Mucosa of gallbladder (tissue), 1 donor: ENCODE measurements at regions not wholly inside any gene's neighbourhood (a gene's known extent, or its start where the extent isn't known, plus 50 kb on each side); places are given as distances from the start of the nearest gene placed in this dataset.
"Not testable (repeated sequence)": the region's sequence is repeated elsewhere in the genome, so short reads cannot be mapped to it uniquely, and the experiment has no call there.

ENCODE experiments used
- DNase-seq: peaks from one replicate; pipeline ENCODE4 v3.0.0-alpha.2; 2020; ENCODE audit warnings: low spot score
- donor health status: DM: no; HTN: no; CAD: no.

DNA sequence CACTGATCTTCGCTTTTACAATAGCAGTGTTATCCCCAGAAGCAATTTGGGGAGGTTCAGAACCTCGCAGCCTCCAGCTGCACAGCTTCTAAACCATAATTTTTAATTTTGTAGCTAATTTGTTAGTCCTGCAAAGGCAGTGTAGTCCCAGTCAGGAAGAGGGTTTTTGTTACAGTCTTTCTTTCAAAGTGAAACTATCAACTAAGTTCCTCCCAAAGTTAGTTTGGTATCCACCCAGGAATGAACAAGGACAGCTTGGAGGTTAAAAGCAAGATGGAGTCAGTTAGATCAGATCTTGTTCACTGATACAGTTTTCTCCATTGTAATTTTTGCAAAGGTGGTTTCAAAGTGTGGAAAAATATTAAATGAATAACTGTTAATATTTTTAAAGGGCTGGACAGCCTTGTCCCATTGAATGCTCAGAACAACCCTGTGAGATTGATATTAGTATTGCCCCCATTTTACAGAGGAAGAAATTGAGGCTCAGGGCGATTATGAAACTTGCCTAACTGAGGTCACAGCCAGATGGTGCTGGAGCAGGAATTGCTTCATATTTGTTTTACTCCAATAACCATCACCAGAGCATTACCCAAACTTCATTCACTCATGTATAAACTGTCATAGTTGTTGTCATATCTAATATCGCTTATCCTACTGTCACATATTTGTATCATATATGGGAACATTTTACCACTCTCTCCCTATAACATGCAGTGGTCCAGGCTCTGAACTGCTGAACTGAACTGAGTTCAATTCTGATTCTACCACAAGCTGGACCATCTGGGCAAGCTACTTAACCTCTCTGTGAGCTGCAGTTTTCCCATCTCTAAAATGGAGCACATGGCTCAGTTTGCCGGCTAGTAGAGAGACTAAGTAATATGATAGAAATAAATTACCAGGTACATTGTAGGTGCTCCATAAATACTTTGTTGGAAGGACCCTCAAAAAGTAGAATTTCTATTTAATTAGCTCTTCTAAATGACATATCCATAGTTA, 213.8 kb downstream of the BCAS1 start:
- no peak for DNase-seq

- no peak for DNase-seq
These were observed 214.7 kb downstream of the BCAS1 start for GRCh38 chr20:53855733-53856132.

DNA sequence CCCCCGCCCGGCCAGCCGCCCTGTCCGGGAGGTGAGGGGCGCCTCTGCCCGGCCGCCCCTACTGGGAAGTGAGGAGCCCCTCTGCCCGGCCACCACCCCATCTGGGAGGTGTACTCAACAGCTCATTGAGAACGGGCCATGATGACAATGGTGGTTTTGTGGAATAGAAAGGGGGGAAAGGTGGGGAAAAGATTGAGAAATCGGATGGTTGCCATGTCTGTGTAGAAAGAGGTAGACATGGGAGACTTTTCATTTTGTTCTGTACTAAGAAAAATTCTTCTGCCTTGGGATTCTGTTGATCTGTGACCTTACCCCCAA, 215.8 kb downstream of the BCAS1 start:
- DNase-seq, result not testable (repeated sequence)

GRCh38 chr20:53853111-53853713, 217.2 kb downstream of the BCAS1 start:
- DNase-seq, result no peak

DNA sequence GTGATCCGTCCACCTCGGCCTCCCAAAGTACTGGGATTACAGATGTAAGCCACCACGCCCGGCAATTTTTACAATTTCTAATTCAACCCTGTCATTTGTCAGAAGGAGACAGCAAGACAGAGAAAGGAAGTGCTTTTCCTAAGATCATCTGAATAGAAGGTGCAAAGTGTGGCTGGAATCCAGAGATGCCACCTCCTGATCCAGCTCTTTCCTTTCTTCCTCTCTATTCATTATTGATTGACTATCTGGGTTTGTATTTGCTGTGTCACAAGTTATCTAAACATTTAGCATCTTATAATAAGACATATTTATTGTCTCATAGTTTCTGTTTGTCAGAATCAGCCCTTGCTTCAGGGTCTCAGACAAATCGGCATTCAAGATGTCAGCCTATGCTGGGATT, 217.7 kb downstream of the BCAS1 start:
- no peak for DNase-seq

DNA sequence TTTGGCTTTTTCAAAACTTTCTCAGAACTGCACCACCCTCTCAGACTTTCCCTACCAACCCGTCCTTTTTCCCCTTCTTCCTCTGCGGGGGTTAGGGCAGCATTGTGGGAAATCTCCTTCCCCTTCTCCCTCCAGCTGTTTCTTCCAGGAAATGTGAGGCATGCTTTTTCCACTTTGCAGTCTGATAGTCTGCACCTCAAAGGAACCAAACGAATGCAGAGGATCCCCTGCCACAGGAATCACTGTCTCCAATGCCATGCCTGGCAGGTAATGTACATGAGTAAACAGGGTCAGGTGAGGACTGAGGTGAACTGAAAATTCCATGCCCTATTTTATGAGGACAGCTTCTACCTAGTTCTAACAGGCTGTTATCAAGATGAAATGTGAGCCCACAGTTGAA, 218.4 kb downstream of the BCAS1 start:
- DNase-seq, result no peak

- no peak for DNase-seq
These were observed 220.1 kb downstream of the BCAS1 start for GRCh38 chr20:53850319-53850718.

GRCh38 chr20:53849471-53850059, 220.8 kb downstream of the BCAS1 start:
- DNase-seq, result no peak

- DNase-seq, result no peak
These were observed 222.1 kb downstream of the BCAS1 start for GRCh38 chr20:53848304-53848703.

DNA sequence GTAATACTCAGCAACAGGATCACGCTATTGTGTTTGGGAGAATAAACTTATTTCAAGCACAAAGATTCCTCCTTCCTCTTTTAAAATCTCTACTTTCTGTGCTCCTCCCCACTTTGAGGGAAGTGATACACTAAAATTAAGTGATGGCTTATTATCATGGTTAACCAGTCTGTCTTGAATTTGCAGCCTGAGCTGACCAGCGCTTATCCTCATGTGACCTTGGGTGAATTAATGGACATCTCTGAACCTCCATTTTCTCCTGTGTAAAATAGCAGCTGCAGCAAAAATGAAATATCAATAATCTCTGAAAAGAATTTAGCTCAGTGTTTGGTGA, 222.6 kb downstream of the BCAS1 start:
- no peak for DNase-seq

- DNase-seq, result no peak
These were observed 223.1 kb downstream of the BCAS1 start for GRCh38 chr20:53847139-53847836.

GRCh38 chr20:53846640-53847039, 223.8 kb downstream of the BCAS1 start:
- no peak for DNase-seq

GRCh38 chr20:53845980-53846379, 224.4 kb downstream of the BCAS1 start:
- DNase-seq, result no peak

GRCh38 chr20:53844259-53844658, 226.1 kb downstream of the BCAS1 start:
- no peak for DNase-seq

GRCh38 chr20:53843645-53844044, 226.7 kb downstream of the BCAS1 start:
- no peak for DNase-seq

DNA sequence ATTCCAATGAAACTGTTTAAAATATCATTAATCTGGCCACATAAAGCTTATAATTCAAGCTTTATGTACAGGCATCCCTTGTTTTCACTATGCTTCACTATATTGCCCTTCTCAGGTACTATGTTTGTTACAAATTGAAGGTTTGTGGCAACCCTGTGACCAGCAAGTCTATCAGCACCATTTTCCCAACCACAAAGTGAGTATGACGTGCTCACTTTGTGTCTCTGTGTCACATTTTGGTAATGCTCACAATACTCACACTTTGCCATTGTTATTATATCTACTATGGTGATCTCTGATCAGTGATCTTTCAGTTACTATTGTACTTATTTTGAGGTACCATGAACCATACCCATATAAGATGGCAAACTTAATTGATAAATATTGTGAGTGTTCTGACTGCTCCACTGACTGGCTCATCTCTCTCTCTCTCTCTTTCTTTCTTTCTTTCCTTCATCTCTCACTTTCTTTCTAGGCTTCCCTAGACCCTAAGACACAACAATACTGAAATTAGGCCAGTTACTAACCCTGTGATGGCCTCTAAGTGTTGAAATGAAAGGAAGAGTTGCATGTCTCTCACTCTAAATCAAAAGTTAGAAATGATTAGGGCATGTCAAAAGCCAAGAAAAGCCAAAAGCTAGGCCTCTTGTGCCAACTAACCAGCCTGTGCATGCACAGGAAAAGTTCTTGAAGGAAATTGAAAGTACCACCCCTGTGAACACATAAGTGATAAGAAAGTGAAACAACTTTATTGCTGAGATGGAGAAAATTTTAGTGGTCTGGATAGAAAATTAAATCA, 227.9 kb downstream of the BCAS1 start:
- DNase-seq, result no peak

- no peak for DNase-seq
These were observed 228.7 kb downstream of the BCAS1 start for GRCh38 chr20:53841741-53842140.

DNA sequence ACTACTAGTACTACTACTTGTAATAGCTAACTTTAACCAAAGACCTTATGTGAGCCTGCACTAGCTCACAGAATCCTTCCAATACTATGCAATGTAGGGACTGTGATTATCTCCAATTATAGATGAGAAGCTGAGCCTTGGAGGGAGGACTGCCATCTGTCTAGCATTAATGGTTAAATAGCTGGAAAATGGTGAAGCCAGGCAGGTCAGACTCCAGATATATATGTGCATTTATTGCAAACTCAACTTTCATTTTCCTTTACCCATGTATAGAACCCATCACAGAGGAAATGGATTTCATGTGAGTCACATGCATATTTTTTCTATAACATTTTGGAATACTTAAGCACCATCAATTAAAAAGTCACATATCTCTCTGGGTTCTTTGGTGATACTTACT, 229.9 kb downstream of the BCAS1 start:
- DNase-seq, result no peak

GRCh38 chr20:53839423-53840176, 230.8 kb downstream of the BCAS1 start:
- peak; percentile 38 for DNase-seq

- no peak for DNase-seq
These were observed 232.0 kb downstream of the BCAS1 start for GRCh38 chr20:53838311-53838868.
